H9 (cell line): ENCODE measurements at regions not wholly inside any gene's neighbourhood (a gene's known extent, or its start where the extent isn't known, plus 50 kb on each side); places are given as distances from the start of the nearest gene placed in this dataset.

Experiments used
- DNase-seq: peaks from one replicate; pipeline ENCODE4 v3.0.0-alpha.2; 2017
- H2AFZ ChIP-seq: one replicate; pipeline ENCODE4 v1.6.1; 2013; ENCODE audit warnings: mild to moderate bottlenecking, low read length, control low read depth, moderate library complexity
- H2AK5ac ChIP-seq: 2 replicates; pipeline ENCODE4 v1.6.1; 2013; ENCODE audit warnings: low read length, control low read depth, mixed read lengths; ENCODE audit not compliant: insufficient read length
- H2BK120ac ChIP-seq: one replicate; pipeline ENCODE4 v1.6.1; 2013; ENCODE audit warnings: low read depth, mild to moderate bottlenecking, low read length, control low read depth, inconsistent platforms; ENCODE audit not compliant: poor library complexity, severe bottlenecking
- H2BK12ac ChIP-seq: 2 replicates; pipeline ENCODE4 v1.6.1; 2013; ENCODE audit warnings: low read length, control low read depth, mixed read lengths, low read depth; ENCODE audit not compliant: insufficient read length
- H2BK15ac ChIP-seq: 2 replicates; pipeline ENCODE4 v1.6.1; 2013; ENCODE audit warnings: low read depth, low read length, control low read depth
- H2BK20ac ChIP-seq: one replicate; pipeline ENCODE4 v1.6.1; 2013; ENCODE audit warnings: low read depth, mild to moderate bottlenecking, low read length, control low read depth, inconsistent platforms; ENCODE audit not compliant: poor library complexity, severe bottlenecking
- H2BK5ac ChIP-seq: 2 replicates; pipeline ENCODE4 v1.6.1; 2013; ENCODE audit warnings: low read length, control low read depth, mixed read lengths; ENCODE audit not compliant: insufficient read length
- H3K14ac ChIP-seq: 2 replicates; pipeline ENCODE4 v1.6.1; 2013; ENCODE audit warnings: low read length, control low read depth; ENCODE audit not compliant: insufficient read depth
- H3K18ac ChIP-seq: 2 replicates; pipeline ENCODE4 v1.6.1; 2013; ENCODE audit warnings: low read depth, mild to moderate bottlenecking, mixed read lengths, low read length, control low read depth; ENCODE audit not compliant: insufficient read length
- H3K23ac ChIP-seq: 2 replicates; pipeline ENCODE4 v1.6.1; 2013; ENCODE audit warnings: low read length, control low read depth, mixed read lengths, low read depth; ENCODE audit not compliant: insufficient read length
- H3K23me2 ChIP-seq: 2 replicates; pipeline ENCODE4 v1.6.1; 2013; ENCODE audit warnings: low read depth, mild to moderate bottlenecking, mixed read lengths, low read length, control low read depth; ENCODE audit not compliant: insufficient read length, poor library complexity, severe bottlenecking
- H3K27ac ChIP-seq: 2 replicates; pipeline ENCODE4 v1.5.1; 2013; ENCODE audit warnings: low read length, control low read depth, mixed read lengths, low read depth; ENCODE audit not compliant: insufficient read length
- H3K27me3 ChIP-seq: 2 replicates; pipeline ENCODE4 v1.6.1; 2013; ENCODE audit warnings: low read length, control low read depth, inconsistent platforms; ENCODE audit not compliant: insufficient read depth
- H3K4ac ChIP-seq: 2 replicates; pipeline ENCODE4 v1.6.1; 2013; ENCODE audit warnings: low read depth, mild to moderate bottlenecking, control low read depth, inconsistent platforms, low read length, moderate library complexity
- H3K4me1 ChIP-seq: 2 replicates; pipeline ENCODE4 v1.6.1; 2013; ENCODE audit warnings: low read length, control low read depth, inconsistent platforms; ENCODE audit not compliant: insufficient read depth
- H3K4me2 ChIP-seq: 2 replicates; pipeline ENCODE4 v1.6.1; 2013; ENCODE audit warnings: low read length, control low read depth, mixed read lengths; ENCODE audit not compliant: insufficient read length, insufficient read depth
- H3K56ac ChIP-seq: 2 replicates; pipeline ENCODE4 v1.6.1; 2013; ENCODE audit warnings: low read depth, mild to moderate bottlenecking, mixed read lengths, low read length, control low read depth; ENCODE audit not compliant: insufficient read length
- H3K79me1 ChIP-seq: 2 replicates; pipeline ENCODE4 v1.6.1; 2013; ENCODE audit warnings: low read depth, mild to moderate bottlenecking, moderate library complexity, low read length, control low read depth, inconsistent platforms; ENCODE audit not compliant: insufficient read depth, poor library complexity, severe bottlenecking
- H3K79me2 ChIP-seq: 2 replicates; pipeline ENCODE4 v1.6.1; 2013; ENCODE audit warnings: low read length, control low read depth, inconsistent platforms; ENCODE audit not compliant: insufficient read depth
- H3K9ac ChIP-seq: 2 replicates; pipeline ENCODE4 v1.6.1; 2013; ENCODE audit warnings: low read length, control low read depth, mixed read lengths; ENCODE audit not compliant: insufficient read length; ENCODE audit errors: extremely low read depth
- H3K9me3 ChIP-seq: one replicate; pipeline ENCODE4 v1.6.1; 2013; ENCODE audit warnings: low read depth, low read length, inconsistent platforms; ENCODE audit not compliant: control insufficient read depth
- H3T11ph ChIP-seq: one replicate; pipeline ENCODE4 v1.6.1; 2013; ENCODE audit warnings: mild to moderate bottlenecking, low read length, control low read depth, inconsistent platforms
- H4K20me1 ChIP-seq: one replicate; pipeline ENCODE4 v1.6.1; 2013; ENCODE audit not compliant: control insufficient read depth, insufficient read length, insufficient read depth
- H4K5ac ChIP-seq: 2 replicates; pipeline ENCODE4 v1.6.1; 2013; ENCODE audit warnings: low read depth, mild to moderate bottlenecking, mixed read lengths, low read length, control low read depth; ENCODE audit not compliant: insufficient read length
- H4K8ac ChIP-seq: replicated peaks from 2 replicates; pipeline ENCODE4 v1.6.1; 2013; ENCODE audit warnings: low read length, control low read depth, mixed read lengths, low read depth; ENCODE audit not compliant: insufficient read length
- H4K91ac ChIP-seq: 2 replicates; pipeline ENCODE4 v1.6.1; 2013; ENCODE audit warnings: low read depth, mild to moderate bottlenecking, moderate library complexity, mixed read lengths, low read length, control low read depth; ENCODE audit not compliant: insufficient read length
- H3K27ac Mint-ChIP-seq, 3 experiments: 2 replicates in 2 of 3; 3 replicates in 1 of 3; pipeline ENCODE4 v1.8.0; 2020 to 2021; ENCODE audit warnings: mixed read lengths in 3 of 3, mild to moderate bottlenecking in 1 of 3, moderate library complexity in 1 of 3
- H3K27me3 Mint-ChIP-seq: 2 replicates; pipeline ENCODE4 v1.8.0; 2021; ENCODE audit warnings: low read depth, mild to moderate bottlenecking, moderate library complexity, mixed read lengths
- H3K36me3 Mint-ChIP-seq, 3 experiments: 2 replicates in 2 of 3; 3 replicates in 1 of 3; pipeline ENCODE4 v1.8.0; 2020 to 2021; ENCODE audit warnings: low read depth in 3 of 3, mixed read lengths in 3 of 3; ENCODE audit not compliant: insufficient read depth in 1 of 3
- H3K4me1 Mint-ChIP-seq, 2 experiments: 2 replicates each; pipeline ENCODE4 v1.8.0; 2020; ENCODE audit warnings: mixed read lengths in 2 of 2
- H3K4me3 Mint-ChIP-seq, 2 experiments: 2 replicates in 1 of 2; 3 replicates in 1 of 2; pipeline ENCODE4 v1.8.0; 2020 to 2021; ENCODE audit warnings: mild to moderate bottlenecking in 2 of 2, mixed read lengths in 2 of 2, moderate library complexity in 1 of 2
- H3K9me3 Mint-ChIP-seq, 2 experiments: 2 replicates in 1 of 2; 3 replicates in 1 of 2; pipeline ENCODE4 v1.8.0; 2020; ENCODE audit warnings: mild to moderate bottlenecking in 2 of 2, mixed read lengths in 2 of 2, moderate library complexity in 1 of 2
- CTCF ChIP-seq: fragments of 200-600 bp; sonication (generic); conservative IDR thresholded peaks from 3 replicates; pipeline ENCODE4 v1.8.0; 2021; ENCODE audit warnings: antibody characterized with exemption, mild to moderate bottlenecking
- WGBS: extraction: QIAGEN DNeasy Blood & Tissue Kit; methylation state at CpG from one replicate; pipeline ENCODE4 v1.1.7; 2013; ENCODE audit warnings: missing lambda C conversion rate, low lambda C conversion rate, mixed read lengths; ENCODE audit not compliant: insufficient read length; ENCODE audit errors: extremely low coverage; 5-methylcytosine and 5-hydroxymethylcytosine counted together

DNA sequence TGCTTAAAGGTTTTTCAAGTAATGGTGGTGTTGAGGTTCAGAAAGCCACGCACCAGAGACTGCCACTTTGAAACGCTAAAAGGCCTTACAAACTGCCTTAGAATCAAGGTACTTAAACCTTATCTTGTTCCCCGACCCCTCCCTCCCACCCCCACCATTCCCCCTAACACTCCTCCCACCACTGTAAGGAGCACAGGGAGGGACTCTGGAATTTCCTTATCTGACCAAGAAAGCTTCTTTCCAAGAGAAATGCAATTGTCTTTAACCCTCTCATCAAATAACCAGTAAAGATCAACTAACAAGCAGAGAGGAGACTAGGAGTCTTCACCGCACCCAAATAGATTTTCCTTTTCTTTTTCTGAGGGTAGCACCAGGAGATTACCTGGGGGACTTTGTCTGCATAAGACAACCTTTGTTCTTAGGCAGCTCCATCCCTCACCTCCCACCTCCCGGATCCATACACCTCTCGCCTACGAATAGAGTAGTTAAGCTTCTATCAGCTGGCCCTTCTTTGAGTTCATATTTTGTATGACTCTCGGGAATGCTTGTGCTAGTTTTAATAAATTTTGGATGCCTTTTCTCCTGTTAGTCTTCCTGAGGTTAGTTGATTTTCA, 137.7 kb upstream of the ADGRL2 start:
- Histone ChIP-seq H3K18ac (no peak overlapping the region), H3K23me2 (no peaks in the 10 kb centered on the region), H4K8ac (no peak overlapping the region), H3K4ac (no peak overlapping the region), H3K79me1 (no peaks in the 10 kb centered on the region), H3K27ac (no peak overlapping the region), H4K5ac (no peak overlapping the region), H3K9ac (no peak overlapping the region), H3K27me3 (no peaks in the 10 kb centered on the region), H3K4me1 (peaks cover 5% of the 10 kb centered on the region), H2AK5ac (no peak overlapping the region), H2AFZ (no peak overlapping the region), H3K79me2 (no peaks in the 10 kb centered on the region), H3K14ac (no peak overlapping the region), H2BK12ac (no peak overlapping the region), H3K56ac (no peak overlapping the region), H3K23ac (no peak overlapping the region), H2BK15ac (no peak overlapping the region), H3K9me3 (no peaks in the 10 kb centered on the region), H3T11ph (no peak overlapping the region), H4K20me1 (no peaks in the 10 kb centered on the region), H4K91ac (no peak overlapping the region), H2BK120ac (no peak overlapping the region), H2BK5ac (no peak overlapping the region), H3K4me2 (no peak overlapping the region), H2BK20ac (no peak overlapping the region)
- Mint-ChIP-seq H3K9me3 (no peaks in the 10 kb centered on the region; a peak in 1 of 5 replicates), H3K36me3 (no peaks in the 10 kb centered on the region), H3K27me3 (no peaks in the 10 kb centered on the region), H3K4me1 (peaks cover 39 to 41% of the 10 kb centered on the region in 2 experiments), H3K27ac (peak overlapping the region in 2 of 3 experiments; percentile 78 to 87; a peak in 5 of 7 replicates), H3K4me3 (no peak overlapping the region; a peak in 2 of 5 replicates)
- TF ChIP-seq CTCF: no peak
- no peak for DNase-seq
- WGBS: no CpG with 5 or more reads among the region's 8 CpGs
